Glomerular visceral epithelial cell (primary cell): ENCODE measurements at regions not wholly inside any gene's neighbourhood (a gene's known extent, or its start where the extent isn't known, plus 50 kb on each side); places are given as distances from the start of the nearest gene placed in this dataset.
"Not testable (repeated sequence)": the region's sequence is repeated elsewhere in the genome, so short reads cannot be mapped to it uniquely, and the experiment has no call there.

Source experiments
- DNase-seq: peaks from one replicate; pipeline ENCODE4 v3.0.0-alpha.2; 2016; ENCODE audit errors: extremely low spot score

- DNase-seq, result no peak
Observed at GRCh38 chr5:135094339-135095051, 60.5 kb upstream of the PITX1 start.

DNA sequence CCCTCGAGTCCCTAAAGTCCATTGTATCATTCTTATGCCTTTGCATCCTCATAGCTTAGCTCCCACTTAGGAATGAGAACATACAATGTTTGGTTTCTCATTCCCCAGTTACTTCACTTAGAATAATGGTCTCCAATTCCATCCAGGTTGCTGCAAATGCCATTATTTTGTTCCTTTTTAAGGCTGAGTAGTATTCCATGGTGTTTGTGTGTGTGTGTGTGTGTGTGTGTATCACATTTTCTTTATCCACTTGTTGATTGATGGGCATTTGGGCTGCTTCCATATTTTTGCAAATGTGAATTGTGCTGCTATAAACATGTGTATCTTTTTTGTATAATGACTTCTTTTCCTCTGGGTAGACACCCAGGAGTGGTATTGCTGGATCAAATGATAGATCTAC is 59.5 kb upstream of the PITX1 start:
- not testable (repeated sequence) for DNase-seq

DNA sequence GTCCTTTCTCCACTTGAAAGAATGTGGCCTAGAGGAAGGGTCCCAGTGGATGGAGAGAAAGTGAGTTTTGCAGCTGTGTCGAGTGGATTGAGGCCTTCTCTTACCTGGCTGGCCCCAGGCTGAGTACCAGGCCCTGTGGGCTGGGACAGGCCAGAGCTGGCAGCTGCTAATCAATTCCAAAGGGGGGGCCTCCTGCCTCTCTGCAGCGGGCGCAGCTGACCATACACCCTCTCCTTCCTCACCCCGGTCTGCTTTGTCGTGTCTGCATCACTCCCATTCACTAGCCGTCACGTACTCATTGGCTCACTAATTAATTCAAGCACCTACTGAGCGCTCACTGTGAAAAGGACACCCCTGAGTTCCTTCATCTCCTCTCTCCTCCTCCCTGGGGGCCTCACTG is 58.4 kb upstream of the PITX1 start:
- DNase-seq, result no peak

GRCh38 chr5:135091286-135091685 is 57.3 kb upstream of the PITX1 start:
- no peak for DNase-seq

DNA sequence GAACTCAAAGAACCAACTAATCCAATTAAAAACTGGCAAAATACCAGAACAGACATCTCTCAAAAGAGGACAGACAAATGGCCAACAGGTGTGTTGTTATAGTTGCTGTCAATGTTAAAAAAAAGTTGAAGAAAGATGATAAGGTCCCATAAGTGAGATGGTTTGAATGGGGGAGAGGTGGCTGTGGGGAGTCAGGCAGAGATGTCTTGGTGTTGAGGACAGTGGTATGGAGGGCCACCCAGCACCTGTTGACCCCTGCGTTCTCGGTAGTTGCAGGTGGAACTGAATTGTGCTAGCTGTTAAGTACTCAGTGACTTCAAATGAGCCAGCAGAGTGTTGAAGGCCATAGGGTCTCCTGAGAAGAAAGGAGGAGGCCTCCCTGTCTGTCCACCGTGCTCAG is 55.9 kb upstream of the PITX1 start:
- DNase-seq, result no peak

GRCh38 chr5:135088911-135089310 is 54.9 kb upstream of the PITX1 start:
- DNase-seq, result no peak

DNA sequence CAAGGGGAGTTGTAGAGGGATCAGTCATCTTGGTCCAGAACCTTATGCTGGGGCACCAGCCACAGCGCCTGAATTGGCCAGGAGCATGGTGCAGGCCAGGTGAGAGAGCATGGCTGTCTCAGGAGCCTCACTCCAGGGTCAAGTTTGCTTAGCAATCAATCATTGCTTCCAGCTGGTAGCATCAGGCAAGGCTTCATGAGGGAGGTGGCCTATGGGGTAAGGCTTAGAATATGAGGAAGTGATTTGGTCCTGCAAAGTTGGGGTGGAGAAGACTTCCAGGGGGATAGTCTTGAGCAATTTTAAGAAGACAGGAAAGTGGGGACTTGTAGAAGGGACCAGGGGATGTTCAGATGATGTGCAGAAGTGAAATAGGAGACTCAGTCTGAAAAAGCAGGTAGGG is 53.9 kb upstream of the PITX1 start:
- DNase-seq, result no peak

DNA sequence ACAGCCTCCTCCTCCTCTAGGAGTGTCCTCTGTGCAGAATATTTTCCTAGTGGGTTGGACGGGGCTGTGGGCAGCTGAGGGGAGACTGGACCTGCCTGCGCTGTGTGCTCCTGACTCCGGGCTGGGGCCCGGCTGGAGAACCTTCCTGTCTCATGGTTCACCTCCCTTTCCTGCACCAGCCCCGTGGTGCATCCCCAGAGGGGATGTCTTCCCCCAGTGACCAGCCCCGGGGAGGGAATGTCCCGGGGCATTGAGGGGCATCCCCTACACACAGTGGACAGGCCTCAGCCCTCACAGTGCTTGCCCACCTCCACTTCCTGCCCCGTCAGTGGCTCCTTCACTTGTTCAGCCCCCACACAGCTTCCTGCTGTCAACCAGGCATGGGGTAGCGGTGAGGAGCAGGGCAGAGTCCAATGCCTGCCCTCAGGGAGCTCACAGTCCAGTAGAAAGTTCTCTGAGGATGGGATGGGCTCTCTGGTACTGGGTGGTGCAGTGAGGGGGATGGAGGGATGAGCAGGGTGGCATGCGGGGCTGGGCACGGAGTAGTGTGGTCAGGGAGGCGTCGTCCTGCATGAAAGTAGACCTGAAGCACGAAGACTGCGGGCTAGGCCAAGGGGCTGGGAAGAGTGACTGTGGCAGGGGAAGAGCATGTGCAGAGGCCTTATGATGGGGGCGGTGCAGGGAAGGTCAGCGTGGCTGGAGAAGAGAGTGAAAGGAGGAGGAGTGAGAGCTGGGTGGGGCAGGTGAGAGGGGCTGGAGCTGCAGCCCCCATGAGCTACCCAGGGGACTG is 52.1 kb upstream of the PITX1 start:
- DNase-seq, result no peak

GRCh38 chr5:135085133-135085935 is 51.3 kb upstream of the PITX1 start:
- DNase-seq, result no peak
